Upper lobe of right lung (tissue), 1 donor: ENCODE measurements at regions not wholly inside any gene's neighbourhood (a gene's known extent, or its start where the extent isn't known, plus 50 kb on each side); places are given as distances from the start of the nearest gene placed in this dataset.
A peak's percentile ranks its signal among the peaks of the same experiment; 100 is the strongest.

ENCODE experiments used
- ATAC-seq: fragments of 200-7000 bp; cut with Tn5 transposase; one replicate; pipeline ENCODE4 v1.9.1; 2020; ENCODE audit warnings: mild to moderate bottlenecking, moderate library complexity
- DNase-seq: peaks from one replicate; pipeline ENCODE4 v3.0.0-alpha.2; 2020
- H3K27ac ChIP-seq: fragments of 200-600 bp; one replicate; pipeline ENCODE4 v1.8.0; 2022
- H3K27me3 ChIP-seq: fragments of 200-600 bp; one replicate; pipeline ENCODE4 v1.8.0; 2022; ENCODE audit warnings: mild to moderate bottlenecking
- H3K36me3 ChIP-seq: fragments of 200-600 bp; one replicate; pipeline ENCODE4 v1.8.0; 2022
- H3K4me1 ChIP-seq: fragments of 200-600 bp; one replicate; pipeline ENCODE4 v1.8.0; 2022
- H3K4me3 ChIP-seq: fragments of 200-600 bp; one replicate; pipeline ENCODE4 v1.8.0; 2022; ENCODE audit warnings: mild to moderate bottlenecking
- H3K9me3 ChIP-seq: fragments of 200-600 bp; one replicate; pipeline ENCODE4 v1.8.0; 2022
- intact Hi-C: fragments of 100-400 bp; cut with DNase I; formaldehyde crosslinking; loops from one replicate; pipeline ENCODE4 v1.11.0; 2022
- TF ChIP-seq, protein P1 (sequence below): fragments of 200-600 bp; IDR thresholded peaks from one replicate; pipeline ENCODE4 v1.8.0; 2022; ENCODE audit warnings: antibody characterized with exemption
- donor health status: DM: no; HTN: yes; CAD: no; lungs with severe emphysema.

- Histone ChIP-seq H3K27ac (no peak overlapping the region), H3K4me1 (peaks cover 7% of the 10 kb centered on the region), H3K27me3 (no peaks in the 10 kb centered on the region), H3K4me3 (no peak overlapping the region), H3K36me3 (no peaks in the 10 kb centered on the region), H3K9me3 (no peaks in the 10 kb centered on the region)
- intact Hi-C loops = no loop called here
- DNase-seq = peak; percentile 19
- ATAC-seq = no peak
- TF ChIP-seq, protein P1, sequence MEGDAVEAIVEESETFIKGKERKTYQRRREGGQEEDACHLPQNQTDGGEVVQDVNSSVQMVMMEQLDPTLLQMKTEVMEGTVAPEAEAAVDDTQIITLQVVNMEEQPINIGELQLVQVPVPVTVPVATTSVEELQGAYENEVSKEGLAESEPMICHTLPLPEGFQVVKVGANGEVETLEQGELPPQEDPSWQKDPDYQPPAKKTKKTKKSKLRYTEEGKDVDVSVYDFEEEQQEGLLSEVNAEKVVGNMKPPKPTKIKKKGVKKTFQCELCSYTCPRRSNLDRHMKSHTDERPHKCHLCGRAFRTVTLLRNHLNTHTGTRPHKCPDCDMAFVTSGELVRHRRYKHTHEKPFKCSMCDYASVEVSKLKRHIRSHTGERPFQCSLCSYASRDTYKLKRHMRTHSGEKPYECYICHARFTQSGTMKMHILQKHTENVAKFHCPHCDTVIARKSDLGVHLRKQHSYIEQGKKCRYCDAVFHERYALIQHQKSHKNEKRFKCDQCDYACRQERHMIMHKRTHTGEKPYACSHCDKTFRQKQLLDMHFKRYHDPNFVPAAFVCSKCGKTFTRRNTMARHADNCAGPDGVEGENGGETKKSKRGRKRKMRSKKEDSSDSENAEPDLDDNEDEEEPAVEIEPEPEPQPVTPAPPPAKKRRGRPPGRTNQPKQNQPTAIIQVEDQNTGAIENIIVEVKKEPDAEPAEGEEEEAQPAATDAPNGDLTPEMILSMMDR = no peak
Observed at GRCh38 chr9:89699646-89700045, 94.8 kb downstream of the GADD45G start.

- peak; percentile 67 for DNase-seq
- Histone ChIP-seq H3K36me3 (no peaks in the 10 kb centered on the region), H3K4me1 (peaks cover 7% of the 10 kb centered on the region), H3K9me3 (no peaks in the 10 kb centered on the region), H3K27ac (no peak overlapping the region), H3K4me3 (no peak overlapping the region), H3K27me3 (no peaks in the 10 kb centered on the region)
- peak; percentile 71 for ATAC-seq
- intact Hi-C loops = no loop called here
- TF ChIP-seq, protein P1 = no peak
Observed at GRCh38 chr9:89701221-89701798, 96.5 kb downstream of the GADD45G start.

DNA sequence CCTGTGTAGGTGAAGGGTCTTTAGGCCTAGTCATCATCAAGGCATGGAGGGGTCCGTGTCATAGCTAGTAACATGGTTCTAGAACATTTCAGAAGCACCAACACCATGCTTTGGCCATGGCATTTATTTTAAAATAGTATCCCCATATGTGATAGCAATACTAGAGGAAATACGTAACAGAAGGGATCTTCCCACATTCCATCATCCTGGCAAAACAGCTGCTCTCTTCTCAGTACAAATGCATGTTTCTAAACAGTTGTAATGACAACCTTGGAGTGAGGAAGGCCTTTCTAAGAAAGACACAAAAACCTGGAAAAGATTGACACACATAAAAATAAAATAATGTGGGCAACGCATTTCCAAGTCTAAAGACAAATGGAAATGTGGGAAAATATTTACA lies 97.6 kb downstream of the GADD45G start:
- TF ChIP-seq, protein P1 = no peak
- DNase-seq = no peak
- no peak overlapping the region for H3K4me3 ChIP-seq

GRCh38 chr9:89705651-89706050 lies 100.8 kb downstream of the GADD45G start:
- intact Hi-C loops = no loop called here
- no peaks in the 10 kb centered on the region for H3K27me3 ChIP-seq
- no peak for DNase-seq
- no peaks in the 10 kb centered on the region for H3K9me3 ChIP-seq
- no peak overlapping the region for H3K4me3 ChIP-seq
- no peak for ATAC-seq
- H3K27ac ChIP-seq = no peak overlapping the region
- H3K4me1 ChIP-seq = peaks cover 15% of the 10 kb centered on the region
- no peaks in the 10 kb centered on the region for H3K36me3 ChIP-seq
- TF ChIP-seq, protein P1 = no peak

More for the DNA sequence above, 97.6 kb downstream of the GADD45G start:
- H3K9me3 ChIP-seq = no peaks in the 10 kb centered on the region
- H3K27me3 ChIP-seq = no peaks in the 10 kb centered on the region
- H3K27ac ChIP-seq = no peak overlapping the region
- no peak for ATAC-seq
- intact Hi-C loops = no loop called here
- peaks cover 12% of the 10 kb centered on the region for H3K4me1 ChIP-seq
- no peaks in the 10 kb centered on the region for H3K36me3 ChIP-seq

DNA sequence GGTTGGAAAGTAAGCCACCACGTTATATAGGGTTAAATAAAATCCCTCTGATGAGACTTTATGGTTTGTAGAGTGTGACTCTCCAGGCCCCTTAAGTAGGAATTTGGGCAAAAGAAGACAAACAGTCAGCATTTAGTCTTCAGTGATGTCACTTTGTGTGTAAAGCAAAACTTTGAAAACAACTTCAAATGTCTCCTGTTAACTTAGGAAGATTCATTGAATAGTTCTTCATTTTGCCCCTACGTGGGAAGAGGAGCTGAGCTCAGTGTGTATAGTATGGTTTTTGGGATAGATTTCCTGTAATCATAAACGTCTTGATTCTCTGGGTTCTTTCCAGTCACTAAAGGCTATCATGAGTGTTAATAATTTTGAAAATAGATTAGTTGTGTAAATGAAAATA lies 101.3 kb downstream of the GADD45G start:
- Histone ChIP-seq H3K36me3 (no peaks in the 10 kb centered on the region), H3K27ac (no peak overlapping the region), H3K4me1 (peaks cover 18% of the 10 kb centered on the region), H3K27me3 (no peaks in the 10 kb centered on the region), H3K4me3 (no peak overlapping the region), H3K9me3 (no peaks in the 10 kb centered on the region)
- TF ChIP-seq, protein P1 = no peak
- no peak for ATAC-seq
- DNase-seq = no peak
- intact Hi-C loops = no loop called here

- intact Hi-C loops = no loop called here
- no peaks in the 10 kb centered on the region for H3K27me3 ChIP-seq
- no peak overlapping the region for H3K27ac ChIP-seq
- ATAC-seq = no peak
- TF ChIP-seq, protein P1 = no peak
- H3K36me3 ChIP-seq = no peaks in the 10 kb centered on the region
- no peaks in the 10 kb centered on the region for H3K9me3 ChIP-seq
- H3K4me1 ChIP-seq = peaks cover 14% of the 10 kb centered on the region
- H3K4me3 ChIP-seq = no peak overlapping the region
- DNase-seq = peak; percentile 21
Observed at GRCh38 chr9:89706731-89707191, 101.9 kb downstream of the GADD45G start.
